A549 (cell line): ENCODE measurements at regions not wholly inside any gene's neighbourhood (a gene's known extent, or its start where the extent isn't known, plus 50 kb on each side); places are given as distances from the start of the nearest gene placed in this dataset.

Source experiments
- ATAC-seq, 2 experiments: fragments of 200-7000 bp in 1 of 2; fragments of >200 bp in 1 of 2; cut with Nextera tagmentation in 1 of 2; cut with Tn5 transposase in 1 of 2; 3 replicates each; pipeline versions ENCODE4 v1.8.0 to v1.9.1; 2018 to 2020; ENCODE audit warnings: mild to moderate bottlenecking in 1 of 2, moderate library complexity in 1 of 2
- CTCF ChIA-PET: fragments of 300-600 bp; sonication (Branson Sonifier 250); formaldehyde crosslinking; extraction: SDS; loops from one replicate; lab custom pipeline; 2021; ENCODE audit warnings: antibody characterized with exemption, inconsistent platforms; lab: Yijun Ruan, JAX
- POLR2A ChIA-PET: fragments of 350-600 bp; formaldehyde crosslinking; extraction: SDS; loops from one replicate; lab custom pipeline; 2021; ENCODE audit warnings: antibody characterized with exemption, inconsistent platforms; lab: Yijun Ruan, JAX
- DNase-seq, 2 experiments: peaks; one replicate each; pipeline versions ENCODE4 v3.0.0 to v3.0.0-alpha.2; 2011 to 2016; ENCODE audit warnings: low read depth in 1 of 2, low spot score in 1 of 2
- FAIRE-seq: peaks from 2 replicates; lab custom pipeline; 2011; peaks lifted over from hg19 to GRCh38; lab: Jason Lieb, UNC
- H3K27ac ChIP-seq, 2 experiments: fragments of >200 bp; sonication (Bioruptor Twin); formaldehyde crosslinking; 3 replicates each; pipeline ENCODE4 v1.5.1; 2016 to 2017
- H3K4me1 ChIP-seq: fragments of >200 bp; sonication (Bioruptor Twin); formaldehyde crosslinking; 3 replicates; pipeline ENCODE4 v1.6.1; 2016
- H3K4me2 ChIP-seq: fragments of >200 bp; sonication (Bioruptor Twin); formaldehyde crosslinking; 3 replicates; pipeline ENCODE4 v1.6.1; 2016
- H3K4me3 ChIP-seq: fragments of >200 bp; sonication (Bioruptor Twin); formaldehyde crosslinking; 3 replicates; pipeline ENCODE4 v1.5.1; 2016
- H3K9me3 ChIP-seq: fragments of >200 bp; sonication (Bioruptor Twin); formaldehyde crosslinking; 3 replicates; pipeline ENCODE4 v1.6.1; 2016
- BCL3 ChIP-seq: fragments of >200 bp; sonication (Bioruptor Twin); formaldehyde crosslinking; IDR thresholded peaks from 3 replicates; pipeline ENCODE4 v1.6.1; 2016
- BHLHE40 ChIP-seq: IDR thresholded peaks from 2 replicates; pipeline ENCODE4 v1.6.1; 2012; ENCODE audit warnings: low read depth, low read length, inconsistent platforms
- CBX2 ChIP-seq: fragments of 200-600 bp; sonication (generic); IDR thresholded peaks from 2 replicates; pipeline ENCODE4 v1.6.1; 2016; ENCODE audit warnings: low read depth, mild to moderate bottlenecking, borderline replicate concordance
- CBX8 ChIP-seq: fragments of 200-600 bp; sonication (generic); IDR thresholded peaks from 2 replicates; pipeline ENCODE4 v1.6.1; 2016
- CTCF ChIP-seq: fragments of >200 bp; sonication (Bioruptor Twin); formaldehyde crosslinking; IDR thresholded peaks from 3 replicates; pipeline ENCODE4 v1.5.1; 2016
- EHMT2 ChIP-seq: fragments of 200-600 bp; sonication (generic); IDR thresholded peaks from 2 replicates; pipeline ENCODE4 v1.6.1; 2016; ENCODE audit warnings: antibody characterized with exemption, low read depth, mild to moderate bottlenecking, moderate library complexity
- FOSL2 ChIP-seq, 2 experiments: fragments of 450-650 bp in 1 of 2; fragments of >200 bp in 1 of 2; sonication (Bioruptor Twin) in 1 of 2; formaldehyde crosslinking; IDR thresholded peaks; 2 replicates each; pipeline versions ENCODE4 v1.5.0 to v1.6.1; 2016 to 2020; ENCODE audit warnings: mild to moderate bottlenecking in 1 of 2, moderate library complexity in 1 of 2
- GATA3 ChIP-seq: IDR thresholded peaks from 2 replicates; pipeline ENCODE4 v1.6.1; 2012; ENCODE audit warnings: borderline replicate concordance
- HMGXB4 ChIP-seq: fragments of 250-450 bp; sonication (Bioruptor Pico); IDR thresholded peaks from 2 replicates; pipeline ENCODE4 v1.5.0; 2021; ENCODE audit warnings: mild to moderate bottlenecking, moderate library complexity, borderline replicate concordance
- HOXA7 ChIP-seq: fragments of 250-450 bp; sonication (Bioruptor Pico); IDR thresholded peaks from 2 replicates; pipeline ENCODE4 v1.5.0; 2020; ENCODE audit warnings: mild to moderate bottlenecking, moderate library complexity
- HOXB5 ChIP-seq: fragments of 250-450 bp; sonication (Bioruptor Pico); IDR thresholded peaks from 2 replicates; pipeline ENCODE4 v1.5.0; 2020; ENCODE audit warnings: mild to moderate bottlenecking, moderate library complexity
- JUN ChIP-seq, 2 experiments: fragments of >200 bp; sonication (Bioruptor Twin); formaldehyde crosslinking; IDR thresholded peaks; 2 replicates in 1 of 2; 3 replicates in 1 of 2; pipeline ENCODE4 v1.6.1; 2016 to 2017
- KDM1A ChIP-seq: fragments of 200-600 bp; sonication (generic); IDR thresholded peaks from 2 replicates; pipeline ENCODE4 v1.6.1; 2016; ENCODE audit warnings: low read depth, mild to moderate bottlenecking
- MAZ ChIP-seq: fragments of 150-350 bp; IDR thresholded peaks from 2 replicates; pipeline ENCODE4 v1.6.1; 2014; ENCODE audit warnings: antibody characterized with exemption, low read depth, low read length, borderline replicate concordance
- MYC ChIP-seq: IDR thresholded peaks from 2 replicates; pipeline ENCODE4 v1.6.1; 2012; ENCODE audit warnings: mild to moderate bottlenecking, inconsistent platforms, low read length, improper control_type of control experiment, borderline replicate concordance
- NFE2L2 ChIP-seq: fragments of 150-350 bp; conservative IDR thresholded peaks from 2 replicates; pipeline ENCODE4 v1.6.1; 2014; ENCODE audit warnings: low read length
- PBX3 ChIP-seq: IDR thresholded peaks from 2 replicates; pipeline ENCODE4 v1.6.1; 2012
- RARB ChIP-seq: fragments of 250-450 bp; sonication (Bioruptor Pico); IDR thresholded peaks from 2 replicates; pipeline ENCODE4 v1.8.0; 2021; ENCODE audit warnings: mild to moderate bottlenecking, moderate library complexity
- RFX5 ChIP-seq: fragments of 450-650 bp; IDR thresholded peaks from 2 replicates; pipeline ENCODE4 v1.7.1; 2014; ENCODE audit warnings: antibody characterized with exemption, mild to moderate bottlenecking, moderate library complexity
- SREBF2 ChIP-seq: fragments of 450-650 bp; IDR thresholded peaks from 2 replicates; pipeline ENCODE4 v1.6.1; 2014; ENCODE audit warnings: mild to moderate bottlenecking, moderate library complexity
- TP53 ChIP-seq: fragments of 250-450 bp; sonication (Bioruptor Pico); IDR thresholded peaks from 2 replicates; pipeline ENCODE4 v1.5.0; 2021; ENCODE audit warnings: mild to moderate bottlenecking, moderate library complexity
- ZNF302 ChIP-seq: fragments of 250-450 bp; sonication (Bioruptor Pico); IDR thresholded peaks from 2 replicates; pipeline ENCODE4 v1.9.0; 2021; ENCODE audit warnings: inconsistent platforms, mild to moderate bottlenecking, moderate library complexity
- WGBS: methylation state at CpG from one replicate; pipeline ENCODE4 v1.1.6; 2017; ENCODE audit errors: missing lambda C conversion rate; 5-methylcytosine and 5-hydroxymethylcytosine counted together

GRCh38 chr5:175783739-175784138 lies 87.6 kb upstream of the CPLX2 start:
- Histone ChIP-seq H3K9me3 (no peaks in the 10 kb centered on the region), H3K4me2 (no peak overlapping the region), H3K4me1 (peaks cover 6% of the 10 kb centered on the region), H3K4me3 (no peak overlapping the region), H3K27ac (no peak overlapping the region)
- DNase-seq: no peak
- TF ChIP-seq CBX8 (no peak), RFX5 (no peak), GATA3 (no peak), PBX3 (no peak), CTCF (no peak), FOSL2 (IDR thresholded peaks at IDR 0.05) (no peak), FOSL2 (CRISPR knock-in tag; IDR thresholded peaks at IDR 0.05) (no peak), KDM1A (no peak)
- no peak for FAIRE-seq
- no peak for ATAC-seq
- ChIA-PET POLR2A (no interaction called here), CTCF (interaction anchor here (3.3 kb wide), 1 partner anchor 54 kb away, joined by 14 read pairs; no protein-coding TSS in a partner anchor)

GRCh38 chr5:175784230-175784629 lies 87.1 kb upstream of the CPLX2 start:
- peaks cover 1% of the 10 kb centered on the region; the same call in 2 of the 3 replicates for H3K4me1 ChIP-seq
- ATAC-seq (no peak), FAIRE-seq (no peak), DNase-seq (no peak)
- ChIA-PET CTCF (interaction anchor here (1.6 to 2.1 kb wide), 2 partner anchors 11 to 55 kb away, joined by 4 read pairs; no protein-coding TSS in a partner anchor), POLR2A (no interaction called here)
- WGBS: 81% methylated on average over 1 of the region's 1 CpG
- no peaks in the 10 kb centered on the region for H3K9me3 ChIP-seq
- no peak overlapping the region for H3K27ac ChIP-seq
- no peak overlapping the region for H3K4me3 ChIP-seq
- no peak for TF ChIP-seq JUN (IDR thresholded peaks at IDR 0.05)
- TF ChIP-seq HOXA7: no peak
- TF ChIP-seq HMGXB4: no peak
- no peak for TF ChIP-seq CBX2
- no peak for TF ChIP-seq TP53
- no peak for TF ChIP-seq RARB
- no peak for TF ChIP-seq FOSL2 (IDR thresholded peaks at IDR 0.05)
- no peak for TF ChIP-seq FOSL2 (CRISPR knock-in tag; IDR thresholded peaks at IDR 0.05)
- TF ChIP-seq SREBF2: no peak
- no peak for TF ChIP-seq HOXB5 (CRISPR knock-in tag)
- no peak for TF ChIP-seq BHLHE40
- TF ChIP-seq ZNF302: no peak
- no peak for TF ChIP-seq NFE2L2
- no peak for TF ChIP-seq CTCF
- no peak for TF ChIP-seq MYC
- no peak for TF ChIP-seq CBX8
- TF ChIP-seq MAZ: no peak
- TF ChIP-seq EHMT2: no peak
- no peak for TF ChIP-seq RFX5
- TF ChIP-seq GATA3: no peak
- no peak for TF ChIP-seq BCL3
- no peak overlapping the region for H3K4me2 ChIP-seq
